CD4-positive, alpha-beta memory T cell (primary cell): ENCODE measurements at regions not wholly inside any gene's neighbourhood (a gene's known extent, or its start where the extent isn't known, plus 50 kb on each side); places are given as distances from the start of the nearest gene placed in this dataset.

ENCODE experiments used
- CTCF ChIA-PET: fragments of 350-600 bp; sonication (Branson Sonifier 250); formaldehyde crosslinking; loops from one replicate; lab custom pipeline; 2021; ENCODE audit warnings: inconsistent platforms; ENCODE audit not compliant: partially characterized antibody; lab: Charles Lee
- POLR2A ChIA-PET: fragments of 350-600 bp; sonication (Branson Sonifier 250); formaldehyde crosslinking; loops from one replicate; lab custom pipeline; 2021; ENCODE audit not compliant: partially characterized antibody; lab: Charles Lee
- DNase-seq, 5 donors: peaks; one replicate each; pipeline versions ENCODE4 v3.0.0 to v3.0.0-alpha.2; 2020 to 2022; ENCODE audit warnings: mixed read lengths in 1 of 5
- H3K27ac ChIP-seq: one replicate; pipeline ENCODE4 v1.7.0; 2013; ENCODE audit warnings: low read depth, low read length
- H3K27me3 ChIP-seq: 2 replicates; pipeline ENCODE4 v1.7.0; 2013; ENCODE audit warnings: mild to moderate bottlenecking, low read length, moderate library complexity; ENCODE audit not compliant: insufficient read depth
- H3K36me3 ChIP-seq: 2 replicates; pipeline ENCODE4 v1.7.0; 2013; ENCODE audit warnings: mild to moderate bottlenecking, low read length, moderate library complexity; ENCODE audit not compliant: insufficient read depth
- H3K4me1 ChIP-seq: 2 replicates; pipeline ENCODE4 v1.7.0; 2013; ENCODE audit warnings: mild to moderate bottlenecking, low read length, moderate library complexity; ENCODE audit not compliant: insufficient read depth
- H3K4me3 ChIP-seq, 2 donors: one replicate each; pipeline ENCODE4 v1.7.0; 2013; ENCODE audit warnings: low read length in 2 of 2, mild to moderate bottlenecking in 1 of 2
- H3K9me3 ChIP-seq, 2 donors: one replicate each; pipeline ENCODE4 v1.7.0; 2013; ENCODE audit warnings: low read length in 2 of 2, control low read depth in 1 of 2; ENCODE audit not compliant: control insufficient read depth in 1 of 2
- H3K27ac Mint-ChIP-seq, 7 donors: one replicate each; pipeline ENCODE4 v1.8.0; 2020 to 2021; ENCODE audit warnings: mixed read lengths in 7 of 7, mild to moderate bottlenecking in 6 of 7, inconsistent platforms in 3 of 7, moderate library complexity in 3 of 7
- H3K27me3 Mint-ChIP-seq, 2 donors: one replicate each; pipeline ENCODE4 v1.8.0; 2020 to 2021; ENCODE audit warnings: mixed read lengths in 2 of 2
- H3K36me3 Mint-ChIP-seq, 2 donors: one replicate each; pipeline ENCODE4 v1.8.0; 2020 to 2021; ENCODE audit warnings: mixed read lengths in 2 of 2, inconsistent platforms in 1 of 2, mild to moderate bottlenecking in 1 of 2
- H3K4me1 Mint-ChIP-seq, 4 donors: one replicate each; pipeline ENCODE4 v1.8.0; 2020 to 2021; ENCODE audit warnings: mixed read lengths in 4 of 4, mild to moderate bottlenecking in 1 of 4
- H3K4me3 Mint-ChIP-seq, 8 donors: one replicate each; pipeline ENCODE4 v1.8.0; 2020 to 2021; ENCODE audit warnings: mixed read lengths in 8 of 8, mild to moderate bottlenecking in 7 of 8, moderate library complexity in 6 of 8, inconsistent platforms in 3 of 8
- H3K9me3 Mint-ChIP-seq, 8 donors: one replicate each; pipeline ENCODE4 v1.8.0; 2020 to 2021; ENCODE audit warnings: mixed read lengths in 8 of 8, mild to moderate bottlenecking in 5 of 8, inconsistent platforms in 3 of 8, moderate library complexity in 1 of 8
- intact Hi-C: fragments of 100-400 bp; cut with micrococcal nuclease; formaldehyde crosslinking; loops from one replicate; pipeline ENCODE4 v1.15.1; 2023

- POLR2A ChIA-PET = interaction anchor here (0.5 kb wide), 1 partner anchor 16 kb away, joined by 3 read pairs; no protein-coding TSS in a partner anchor
These were observed 59.8 kb upstream of the GPM6B start for GRCh38 chrX:13876652-13877051.

GRCh38 chrX:13875572-13875971, 58.7 kb upstream of the GPM6B start:
- H3K27ac ChIP-seq = no peak overlapping the region
- ChIA-PET CTCF (no interaction called here), POLR2A (no interaction called here)
- no peaks in the 10 kb centered on the region for H3K4me1 ChIP-seq
- H3K27me3 ChIP-seq = no peaks in the 10 kb centered on the region
- Mint-ChIP-seq H3K4me1 (no peaks in the 10 kb centered on the region), H3K27me3 (peaks cover 3 to 8% of the 10 kb centered on the region in 2 donors), H3K4me3 (no peak overlapping the region), H3K27ac (no peak overlapping the region), H3K36me3 (no peaks in the 10 kb centered on the region), H3K9me3 (peaks cover 0 to 3% (median 0%) of the 10 kb centered on the region in 8 donors)
- H3K9me3 ChIP-seq = no peaks in the 10 kb centered on the region
- no peaks in the 10 kb centered on the region for H3K36me3 ChIP-seq
- DNase-seq = no peak
- no peak overlapping the region for H3K4me3 ChIP-seq
- intact Hi-C loops = no loop called here

More at GRCh38 chrX:13876652-13877051, 59.8 kb upstream of the GPM6B start:
- Mint-ChIP-seq H3K27me3 (peaks cover 3 to 6% of the 10 kb centered on the region in 2 donors), H3K4me1 (no peaks in the 10 kb centered on the region), H3K9me3 (peaks cover 0 to 3% (median 0%) of the 10 kb centered on the region in 8 donors), H3K36me3 (no peaks in the 10 kb centered on the region), H3K4me3 (no peak overlapping the region), H3K27ac (no peak overlapping the region)
- Histone ChIP-seq H3K9me3 (no peaks in the 10 kb centered on the region), H3K36me3 (no peaks in the 10 kb centered on the region), H3K4me1 (no peaks in the 10 kb centered on the region), H3K27ac (no peak overlapping the region), H3K4me3 (no peak overlapping the region), H3K27me3 (no peaks in the 10 kb centered on the region)
- CTCF ChIA-PET = no interaction called here
- intact Hi-C loops = no loop called here
- DNase-seq = no peak

GRCh38 chrX:13868591-13868990, 51.7 kb upstream of the GPM6B start:
- POLR2A ChIA-PET = no interaction called here
- H3K4me1 ChIP-seq = no peaks in the 10 kb centered on the region
- no peaks in the 10 kb centered on the region for H3K9me3 ChIP-seq
- H3K27me3 ChIP-seq = no peaks in the 10 kb centered on the region
- peaks cover 0 to 3% (median 0%) of the 10 kb centered on the region in 8 donors for H3K9me3 Mint-ChIP-seq
- peaks cover 0 to 1% (median 0%) of the 10 kb centered on the region in 4 donors for H3K4me1 Mint-ChIP-seq
- H3K27me3 Mint-ChIP-seq = peaks cover 3 to 10% of the 10 kb centered on the region in 2 donors
- no peak overlapping the region for H3K4me3 ChIP-seq
- CTCF ChIA-PET = no interaction called here
- no peak for DNase-seq
- no peaks in the 10 kb centered on the region for H3K36me3 ChIP-seq
- no peak overlapping the region for H3K27ac Mint-ChIP-seq
- intact Hi-C loops = no loop called here
- no peaks in the 10 kb centered on the region for H3K36me3 Mint-ChIP-seq
- H3K4me3 Mint-ChIP-seq = no peak overlapping the region
- H3K27ac ChIP-seq = no peak overlapping the region
